HG02571 (cell line): ENCODE measurements at regions not wholly inside any gene's neighbourhood (a gene's known extent, or its start where the extent isn't known, plus 50 kb on each side); places are given as distances from the start of the nearest gene placed in this dataset.
"Not testable (repeated sequence)": the region's sequence is repeated elsewhere in the genome, so short reads cannot be mapped to it uniquely, and the experiment has no call there.

Experiments used
- ATAC-seq: cut with Tn5 transposase; IDR thresholded peaks from one replicate; pipeline ENCODE4 v1.9.1; 2021; ENCODE audit warnings: mild to moderate bottlenecking, moderate library complexity; ENCODE audit not compliant: unreplicated experiment

DNA sequence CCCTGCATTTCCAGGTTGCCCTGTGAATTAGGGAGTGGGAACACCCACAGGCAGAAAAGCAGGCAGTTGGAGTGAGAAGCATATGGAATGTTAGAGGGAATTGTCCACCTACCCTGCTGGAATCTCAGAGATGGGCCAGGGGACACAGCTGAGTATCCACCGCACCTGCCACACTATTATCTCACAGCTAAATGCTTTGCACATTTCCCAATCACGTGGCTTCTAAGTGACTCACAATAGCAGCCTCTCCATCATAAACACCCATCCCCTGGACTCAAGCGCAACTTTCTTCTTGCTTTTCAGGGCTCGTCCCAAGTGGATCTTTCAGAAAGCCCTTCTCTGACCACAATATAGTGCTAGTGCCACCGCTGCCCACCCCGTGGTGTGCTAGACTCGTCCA is 389.0 kb upstream of the LMCD1 start:
- ATAC-seq, result no peak

- no peak for ATAC-seq
These were observed 388.0 kb upstream of the LMCD1 start for GRCh38 chr3:8113626-8114025.

DNA sequence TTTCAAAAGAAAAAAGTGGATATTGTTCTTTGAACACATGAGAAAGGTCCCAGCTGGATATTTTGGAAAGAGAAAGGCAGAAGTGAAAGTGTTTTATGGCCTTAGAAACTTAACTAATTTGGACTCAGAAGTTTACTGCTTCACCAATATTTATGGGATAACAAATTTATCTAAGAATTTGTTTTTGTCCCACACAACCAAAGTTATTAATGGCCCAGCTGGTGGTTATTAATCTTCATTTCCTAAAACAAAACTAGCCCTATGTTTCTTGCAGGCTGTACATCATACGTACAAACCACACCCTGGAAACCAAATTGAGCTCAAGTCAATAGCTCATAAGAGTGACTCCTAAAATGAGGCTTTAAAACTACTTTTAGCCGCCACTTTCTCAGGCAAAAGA is 372.9 kb upstream of the LMCD1 start:
- ATAC-seq, result no peak

DNA sequence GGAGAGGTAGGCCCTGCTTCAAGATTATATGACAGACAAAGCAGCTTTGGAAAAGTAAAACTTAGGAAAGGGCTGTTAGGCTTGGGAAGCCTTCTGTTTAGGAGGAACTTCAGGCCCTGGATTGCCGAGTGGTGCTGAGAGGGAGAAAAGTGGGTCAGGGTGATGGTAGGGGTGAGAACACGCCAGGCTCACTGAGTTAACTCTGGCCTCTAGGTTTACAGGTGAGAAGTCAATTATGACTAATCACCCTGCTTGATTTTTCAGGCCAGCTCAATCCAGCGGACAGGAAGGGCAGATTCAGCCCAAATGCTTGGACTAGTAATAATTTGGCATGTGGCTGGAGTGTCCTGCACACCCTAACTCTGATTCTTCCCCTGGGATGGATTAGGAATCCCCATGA is 365.1 kb upstream of the LMCD1 start:
- ATAC-seq, result no peak

DNA sequence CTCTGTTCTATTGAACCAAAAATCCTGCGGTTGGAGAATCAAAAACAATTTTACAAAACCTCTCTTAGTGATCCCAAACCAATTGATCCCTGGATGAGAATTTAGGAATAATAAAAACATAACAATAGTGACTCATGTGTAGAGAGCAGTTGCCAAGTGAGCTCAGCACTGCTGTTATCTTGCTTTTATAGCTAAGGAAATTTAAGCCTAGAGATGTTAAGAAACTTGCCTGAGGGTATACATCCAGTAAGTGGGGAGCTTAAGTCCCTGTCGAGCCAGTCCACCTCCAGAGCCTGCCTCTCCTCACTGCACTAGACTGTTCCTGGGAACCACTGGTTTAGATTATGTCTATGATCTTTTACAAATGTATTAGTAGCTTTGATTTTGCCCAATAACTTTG is 358.4 kb upstream of the LMCD1 start:
- ATAC-seq, result no peak

- no peak for ATAC-seq
These were observed 356.0 kb upstream of the LMCD1 start for GRCh38 chr3:8145661-8146060.

GRCh38 chr3:8147711-8148110 is 353.9 kb upstream of the LMCD1 start:
- no peak for ATAC-seq

GRCh38 chr3:8152821-8153418 is 348.7 kb upstream of the LMCD1 start:
- ATAC-seq, result no peak

GRCh38 chr3:8153800-8154199 is 347.8 kb upstream of the LMCD1 start:
- ATAC-seq, result no peak

GRCh38 chr3:8154617-8155016 is 347.0 kb upstream of the LMCD1 start:
- no peak for ATAC-seq

DNA sequence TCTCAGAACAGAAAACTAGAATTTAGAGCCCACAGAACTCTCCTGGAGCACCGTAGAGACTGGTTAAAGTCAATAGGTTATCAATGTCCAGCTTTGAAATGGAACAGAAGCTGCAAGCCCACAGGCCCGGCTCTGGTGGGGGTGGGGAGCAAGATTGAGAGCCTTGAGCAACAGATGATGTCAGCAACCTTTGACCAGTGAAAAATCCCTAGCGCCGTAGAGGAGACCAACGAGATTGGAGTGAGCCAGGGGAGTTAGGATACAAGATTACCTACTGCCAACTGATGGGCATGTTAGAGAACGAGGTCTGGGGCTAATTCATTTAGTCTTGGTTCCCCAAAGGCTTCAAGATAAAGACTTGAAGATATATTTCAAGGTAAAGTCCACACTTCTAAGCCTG is 345.5 kb upstream of the LMCD1 start:
- no peak for ATAC-seq

DNA sequence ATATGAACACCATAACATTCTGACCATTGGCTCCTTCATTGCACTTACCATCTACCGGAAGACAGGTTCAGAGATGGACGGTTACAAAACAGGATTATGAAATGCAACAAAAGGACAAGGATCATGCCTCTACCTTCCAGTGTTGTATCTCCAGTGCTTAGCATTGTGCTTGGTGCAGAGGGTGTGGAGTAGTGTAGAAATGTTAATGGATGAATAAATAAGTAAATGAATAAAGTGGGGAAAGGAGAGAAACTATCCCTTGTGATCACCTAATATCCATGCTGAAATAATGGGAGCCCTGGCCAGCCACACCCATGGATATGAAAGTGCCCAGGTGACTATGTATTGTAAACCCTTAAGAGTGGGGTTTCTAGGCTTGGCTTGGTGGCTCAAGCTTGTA is 344.8 kb upstream of the LMCD1 start:
- no peak for ATAC-seq

DNA sequence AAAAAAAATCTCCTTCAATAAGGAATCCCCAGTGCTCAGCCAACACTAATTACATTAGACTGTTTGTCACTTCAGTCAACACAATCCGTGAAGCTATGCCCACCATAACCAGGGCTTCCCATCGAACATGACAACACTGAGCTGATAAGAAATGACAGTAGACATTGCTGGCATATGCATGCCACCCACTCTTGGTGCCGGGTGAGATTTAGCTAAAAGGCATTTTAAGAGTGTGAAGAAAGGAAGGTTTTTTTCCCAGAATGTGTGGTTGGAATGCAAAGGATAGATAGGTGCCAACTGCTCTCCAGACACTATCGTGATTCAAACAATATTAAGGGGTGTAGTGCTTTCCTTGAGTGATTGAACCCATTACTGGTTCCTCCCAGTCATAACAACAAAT is 344.0 kb upstream of the LMCD1 start:
- ATAC-seq, result no peak

GRCh38 chr3:8164145-8164544 is 337.5 kb upstream of the LMCD1 start:
- no peak for ATAC-seq

DNA sequence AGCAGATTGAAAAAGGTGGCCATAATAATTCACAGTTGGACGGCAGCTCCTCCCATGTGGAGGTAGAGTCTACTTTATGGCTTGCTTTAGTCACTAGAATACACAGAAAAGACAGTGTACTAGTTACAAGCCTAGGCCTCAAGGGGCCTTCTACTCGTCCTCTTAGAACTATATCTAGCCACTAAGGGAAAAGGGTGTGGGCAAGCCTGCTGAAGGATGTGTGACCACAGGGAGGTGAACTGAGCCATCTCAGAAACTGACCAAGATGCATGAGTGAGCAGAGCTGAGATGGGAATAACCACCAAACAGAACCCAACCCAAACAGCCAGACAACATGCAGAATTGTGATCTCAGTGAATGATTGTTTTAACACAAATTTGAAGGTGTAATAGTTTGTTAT is 335.6 kb upstream of the LMCD1 start:
- ATAC-seq, result no peak

GRCh38 chr3:8170971-8171508 is 330.6 kb upstream of the LMCD1 start:
- no peak for ATAC-seq

- ATAC-seq, result no peak
These were observed 327.7 kb upstream of the LMCD1 start for GRCh38 chr3:8173892-8174291.

DNA sequence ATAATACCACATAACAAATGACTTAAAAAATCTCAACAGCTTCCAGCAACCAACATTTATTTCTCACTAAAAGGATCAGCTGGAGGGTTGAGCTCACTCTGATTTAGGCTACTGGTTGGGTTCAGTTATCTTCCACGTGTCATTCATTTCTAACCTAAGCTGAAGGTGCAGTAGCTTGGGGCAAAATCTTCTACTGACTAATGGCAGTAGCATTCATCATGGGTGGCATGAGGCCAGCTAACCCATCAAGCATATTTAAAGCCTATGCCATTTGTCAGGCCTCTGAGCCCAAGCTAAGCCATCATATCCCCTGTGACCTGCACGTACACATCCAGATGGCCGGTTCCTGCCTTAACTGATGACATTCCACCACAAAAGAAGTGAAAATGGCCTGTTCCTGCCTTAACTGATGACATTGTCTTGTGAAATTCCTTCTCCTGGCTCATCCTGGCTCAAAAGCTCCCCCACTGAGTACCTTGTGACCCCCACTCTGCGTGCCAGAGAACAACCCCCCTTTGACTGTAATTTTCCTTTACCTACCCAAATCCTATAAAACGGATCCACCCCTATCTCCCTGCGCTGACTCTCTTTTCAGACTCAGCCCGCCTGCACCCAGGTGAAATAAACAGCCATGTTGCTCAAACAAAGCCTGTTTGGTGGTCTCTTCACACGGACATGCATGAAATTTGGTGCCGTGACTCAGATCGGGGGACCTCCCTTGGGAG is 324.7 kb upstream of the LMCD1 start:
- not testable (repeated sequence) for ATAC-seq

DNA sequence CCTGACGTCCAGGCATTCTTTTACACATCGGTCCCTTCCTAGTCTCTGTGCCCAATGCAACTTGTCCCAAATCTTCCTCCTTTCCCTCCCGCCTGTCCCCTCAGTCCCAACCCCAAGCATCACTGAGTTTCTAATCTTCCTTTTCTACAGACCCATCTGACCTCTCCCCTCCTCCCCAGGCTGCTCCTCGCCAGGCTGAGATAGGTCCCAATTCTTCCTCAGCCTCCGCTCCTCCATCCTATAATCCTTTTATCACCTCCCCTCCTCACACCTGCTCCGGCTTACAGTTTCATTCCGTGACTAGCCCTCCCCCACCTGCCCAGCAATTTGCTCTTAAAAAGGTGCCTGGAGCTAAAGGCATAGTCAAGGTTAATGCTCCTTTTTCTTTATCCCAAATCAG is 323.1 kb upstream of the LMCD1 start:
- ATAC-seq, result not testable (repeated sequence)

- no peak for ATAC-seq
These were observed 318.7 kb upstream of the LMCD1 start for GRCh38 chr3:8182904-8183303.

DNA sequence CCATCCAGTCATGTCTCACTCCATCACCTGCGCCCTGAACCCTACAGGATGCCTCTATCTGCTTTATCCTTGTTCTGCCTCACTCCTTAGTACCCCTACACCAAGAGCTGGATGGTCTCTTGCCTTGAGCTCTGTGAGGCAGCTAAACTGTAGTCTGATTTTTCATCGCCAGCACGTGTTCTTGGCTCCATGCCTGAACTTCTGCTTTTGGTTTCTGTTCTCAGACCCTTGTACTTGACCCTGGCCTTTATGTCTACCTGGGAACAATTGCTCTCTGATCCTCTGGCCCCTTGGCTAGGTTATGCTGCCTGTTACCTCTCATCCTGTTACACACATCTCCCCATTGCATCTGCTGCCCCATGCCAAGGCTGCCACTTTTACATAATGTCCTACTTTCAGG is 318.0 kb upstream of the LMCD1 start:
- no peak for ATAC-seq

DNA sequence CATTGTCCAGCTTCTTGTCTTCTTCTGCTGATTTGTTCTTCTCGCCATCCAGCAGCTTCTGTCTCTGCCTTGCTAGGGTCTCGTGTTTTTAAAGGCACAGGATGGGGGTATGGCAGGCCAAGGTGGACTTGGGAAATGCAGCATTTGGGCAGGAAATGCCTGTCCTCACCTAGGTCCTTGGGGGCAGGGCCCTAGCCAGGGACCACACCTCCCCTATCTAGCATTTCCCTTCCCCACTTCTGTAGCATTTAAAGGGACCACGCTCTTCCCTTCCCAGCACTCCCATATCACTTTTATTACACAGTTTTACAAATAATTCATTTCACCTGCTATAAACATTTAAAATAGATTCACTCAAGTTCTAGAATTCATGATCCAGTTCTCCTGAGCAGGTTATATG is 315.4 kb upstream of the LMCD1 start:
- ATAC-seq, result no peak

GRCh38 chr3:8187996-8188395 is 313.6 kb upstream of the LMCD1 start:
- no peak for ATAC-seq
